ENCODE measurements at regions not wholly inside any gene's neighbourhood (a gene's known extent, or its start where the extent isn't known, plus 50 kb on each side); places are given as distances from the start of the nearest gene placed in this dataset.

- ATAC-seq (no peak), DNase-seq (ENCODE audit: low read depth in 1 of 2, low spot score in 1 of 2) (no peak), FAIRE-seq (no peak)
- Histone ChIP-seq H3K4me3 (no peak overlapping the region), H3K4me1 (peaks cover 24% of the 10 kb centered on the region), H3K9me3 (no peaks in the 10 kb centered on the region), H3K4me2 (no peak overlapping the region), H3K27ac (no peak overlapping the region)
- ChIA-PET CTCF (interaction anchor here (0.7 kb wide), 1 partner anchor 35 kb away, joined by 3 read pairs; no protein-coding TSS in a partner anchor), POLR2A (no interaction called here)
- TF ChIP-seq CHD2 (IDR thresholded peaks at IDR 0.05; ENCODE audit: low read length, partially characterized antibody) (no peak), EHMT2 (IDR thresholded peaks at IDR 0.05; ENCODE audit: low read depth) (no peak), HOXB5 (CRISPR knock-in tag; IDR thresholded peaks at IDR 0.05) (no peak), CBX8 (IDR thresholded peaks at IDR 0.05) (no peak), FOXS1 (CRISPR knock-in tag; IDR thresholded peaks at IDR 0.05) (no peak), ZSCAN20 (CRISPR knock-in tag; IDR thresholded peaks at IDR 0.05) (no peak), MYC (IDR thresholded peaks at IDR 0.05; ENCODE audit: borderline replicate concordance, low read length) (no peak), POLR2A (IDR thresholded peaks at IDR 0.05; ENCODE audit: low read length) (no peak), EHF (CRISPR knock-in tag; IDR thresholded peaks at IDR 0.05) (no peak), HDAC2 (IDR thresholded peaks at IDR 0.05) (no peak)
- TF ChIP-seq, protein P1, sequence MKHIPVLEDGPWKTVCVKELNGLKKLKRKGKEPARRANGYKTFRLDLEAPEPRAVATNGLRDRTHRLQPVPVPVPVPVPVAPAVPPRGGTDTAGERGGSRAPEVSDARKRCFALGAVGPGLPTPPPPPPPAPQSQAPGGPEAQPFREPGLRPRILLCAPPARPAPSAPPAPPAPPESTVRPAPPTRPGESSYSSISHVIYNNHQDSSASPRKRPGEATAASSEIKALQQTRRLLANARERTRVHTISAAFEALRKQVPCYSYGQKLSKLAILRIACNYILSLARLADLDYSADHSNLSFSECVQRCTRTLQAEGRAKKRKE (CRISPR knock-in tag; IDR thresholded peaks at IDR 0.05; ENCODE audit: low read depth), result no peak
- WGBS (ENCODE audit: missing lambda C conversion rate), result 71% methylated on average over 3 of the region's 5 CpGs
Observed at GRCh38 chr18:46318356-46318755, 214.2 kb downstream of the HAUS1 start.

DNA sequence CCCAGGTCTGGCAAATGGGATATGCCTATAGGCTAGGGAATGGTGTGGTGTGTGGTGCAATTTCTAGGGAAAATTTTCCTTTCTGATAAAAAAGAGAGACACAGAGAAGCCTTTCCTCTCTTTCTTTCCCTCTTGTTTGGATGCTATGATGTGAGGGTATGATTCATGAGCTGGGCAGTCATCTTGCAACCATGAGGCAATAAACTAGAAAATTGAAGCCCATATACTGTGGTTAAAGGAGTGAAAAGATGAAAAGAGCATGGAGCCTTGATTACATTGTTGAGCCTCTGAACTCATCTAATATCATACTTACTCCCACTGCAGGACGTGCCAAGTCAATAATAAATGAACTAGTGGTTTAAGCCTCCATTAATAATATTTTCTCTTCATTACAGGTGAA, 215.6 kb downstream of the HAUS1 start:
- POLR2A ChIA-PET, result no interaction called here
- H3K4me1 ChIP-seq, result peaks cover 27% of the 10 kb centered on the region
- CTCF ChIA-PET, result interaction anchor here (1.7 kb wide), 1 partner anchor 38 kb away, joined by 9 read pairs; no protein-coding TSS in a partner anchor

GRCh38 chr18:46320297-46320696, 216.1 kb downstream of the HAUS1 start:
- Histone ChIP-seq H3K27ac (peak overlapping the region; percentile 50 to 70; a peak in 4 of 6 replicates), H3K9me3 (no peaks in the 10 kb centered on the region), H3K4me3 (no peak overlapping the region), H3K4me1 (peaks cover 27% of the 10 kb centered on the region), H3K4me2 (no peak overlapping the region)
- ATAC-seq (0 out of 6 replicates have a peak, but pooled peaks of 1 of the 2 experiments have one; percentile 47), FAIRE-seq (no peak), DNase-seq (ENCODE audit: low read depth in 1 of 2, low spot score in 1 of 2) (no peak)
- ChIA-PET POLR2A (no interaction called here), CTCF (interaction anchor here (0.9 to 1.7 kb wide), 2 partner anchors 39 to 42 kb away, joined by 3 to 9 read pairs; no protein-coding TSS in a partner anchor)
- TF ChIP-seq CHD2 (IDR thresholded peaks at IDR 0.05; ENCODE audit: low read length, partially characterized antibody) (no peak), RFX5 (IDR thresholded peaks at IDR 0.05) (no peak), ELK1 (IDR thresholded peaks at IDR 0.05; ENCODE audit: low read depth, low read length) (no peak), FOSB (CRISPR knock-in tag; IDR thresholded peaks at IDR 0.05) (no peak), TFCP2L1 (CRISPR knock-in tag; IDR thresholded peaks at IDR 0.05) (no peak)
- TF ChIP-seq, protein P2, sequence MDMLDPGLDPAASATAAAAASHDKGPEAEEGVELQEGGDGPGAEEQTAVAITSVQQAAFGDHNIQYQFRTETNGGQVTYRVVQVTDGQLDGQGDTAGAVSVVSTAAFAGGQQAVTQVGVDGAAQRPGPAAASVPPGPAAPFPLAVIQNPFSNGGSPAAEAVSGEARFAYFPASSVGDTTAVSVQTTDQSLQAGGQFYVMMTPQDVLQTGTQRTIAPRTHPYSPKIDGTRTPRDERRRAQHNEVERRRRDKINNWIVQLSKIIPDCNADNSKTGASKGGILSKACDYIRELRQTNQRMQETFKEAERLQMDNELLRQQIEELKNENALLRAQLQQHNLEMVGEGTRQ (IDR thresholded peaks at IDR 0.05), result no peak
- 90% methylated on average over 4 of the region's 4 CpGs for WGBS (ENCODE audit: missing lambda C conversion rate)

More for the DNA sequence above, 215.6 kb downstream of the HAUS1 start:
- Histone ChIP-seq H3K27ac (no peak overlapping the region; a peak in 2 of 6 replicates), H3K9me3 (no peaks in the 10 kb centered on the region), H3K4me3 (no peak overlapping the region), H3K4me2 (no peak overlapping the region)
- FAIRE-seq (no peak), ATAC-seq (no peak), DNase-seq (ENCODE audit: low read depth in 1 of 2, low spot score in 1 of 2) (no peak)
- TF ChIP-seq MAZ (IDR thresholded peaks at IDR 0.05; ENCODE audit: borderline replicate concordance, low read depth, low read length), result no peak
- no peak for TF ChIP-seq POLR2A (IDR thresholded peaks at IDR 0.05; ENCODE audit: low read length)
- TF ChIP-seq SMC3 (IDR thresholded peaks at IDR 0.05), result no peak
- no peak for TF ChIP-seq GATA3 (IDR thresholded peaks at IDR 0.05; ENCODE audit: borderline replicate concordance)
- TF ChIP-seq ELK1 (IDR thresholded peaks at IDR 0.05; ENCODE audit: low read depth, low read length), result no peak
- no peak for TF ChIP-seq EHF (CRISPR knock-in tag; IDR thresholded peaks at IDR 0.05)
- TF ChIP-seq PHF8 (IDR thresholded peaks at IDR 0.05; ENCODE audit: borderline replicate concordance, low read depth), result no peak
- TF ChIP-seq POLR2AphosphoS2 (conservative IDR thresholded peaks at IDR 0.05; ENCODE audit: low read length), result no peak
- TF ChIP-seq NR3C1 (IDR thresholded peaks at IDR 0.05), result no peak
- no peak for TF ChIP-seq RAD21 (conservative IDR thresholded peaks at IDR 0.05 in 1 of 2, IDR thresholded peaks at IDR 0.05 in 1 of 2)
- 50% methylated on average over 1 of the region's 1 CpG for WGBS (ENCODE audit: missing lambda C conversion rate)

All from A549 (cell line).